ENCODE measurements at regions not wholly inside any gene's neighbourhood (a gene's known extent, or its start where the extent isn't known, plus 50 kb on each side); places are given as distances from the start of the nearest gene placed in this dataset.

- no peak for TF ChIP-seq CTCF (IDR thresholded peaks at IDR 0.05)
- no peak for TF ChIP-seq EZH2 (IDR thresholded peaks at IDR 0.05; ENCODE audit: borderline replicate concordance, insufficient read depth, low read depth, low read length, poor library complexity, severe bottlenecking)
These were observed 77.7 kb upstream of the PELI1 start for GRCh38 chr2:64221935-64222334.

All from B cell (primary cell).